ENCODE measurements at regions not wholly inside any gene's neighbourhood (a gene's known extent, or its start where the extent isn't known, plus 50 kb on each side); places are given as distances from the start of the nearest gene placed in this dataset.

DNA sequence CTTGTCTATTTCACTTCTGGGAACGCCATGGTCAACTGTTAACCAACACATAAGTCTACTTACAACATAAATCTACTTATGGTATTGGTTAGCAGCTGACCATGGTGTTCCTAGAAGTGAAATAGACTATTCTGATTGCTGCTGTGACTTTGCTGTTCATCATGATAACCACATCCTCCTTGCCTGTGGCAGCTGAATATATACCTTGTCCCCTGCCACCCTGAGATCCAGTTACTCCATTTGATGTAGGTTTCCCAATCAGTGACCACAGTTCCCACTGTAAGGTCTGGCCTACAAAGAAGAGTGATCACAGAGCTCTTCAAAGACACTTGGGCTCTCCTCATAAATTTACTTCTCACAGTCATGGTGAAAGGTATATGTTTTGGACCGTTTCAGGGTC lies 66.8 kb upstream of the ALDH1A3 start:
- Mint-ChIP-seq H3K27me3 (ENCODE audit: insufficient read depth) (peaks cover 2% of the 10 kb centered on the region), H3K36me3 (ENCODE audit: low read depth) (no peaks in the 10 kb centered on the region), H3K4me3 (no peak overlapping the region), H3K9me3 (peaks cover 39% of the 10 kb centered on the region), H3K4me1 (no peaks in the 10 kb centered on the region), H3K27ac (no peak overlapping the region)
- DNase-seq: no peak
- Histone ChIP-seq H3K4me3 (ENCODE audit: low read length) (no peak overlapping the region), H3K27ac (ENCODE audit: low read depth, low read length) (no peak overlapping the region), H3K4me1 (ENCODE audit: control insufficient read depth, insufficient read depth, low read length) (no peaks in the 10 kb centered on the region), H3K36me3 (ENCODE audit: control insufficient read depth, insufficient read depth, low read length) (no peaks in the 10 kb centered on the region), H3K27me3 (ENCODE audit: control insufficient read depth, insufficient read depth, low read length, poor library complexity, severe bottlenecking) (no peaks in the 10 kb centered on the region), H3K9me3 (ENCODE audit: control insufficient read depth, low read length) (peaks cover 18% of the 10 kb centered on the region), H3K9ac (ENCODE audit: extremely low read depth, low read length, poor library complexity, severe bottlenecking) (no peak overlapping the region)
- TF ChIP-seq, protein P1, sequence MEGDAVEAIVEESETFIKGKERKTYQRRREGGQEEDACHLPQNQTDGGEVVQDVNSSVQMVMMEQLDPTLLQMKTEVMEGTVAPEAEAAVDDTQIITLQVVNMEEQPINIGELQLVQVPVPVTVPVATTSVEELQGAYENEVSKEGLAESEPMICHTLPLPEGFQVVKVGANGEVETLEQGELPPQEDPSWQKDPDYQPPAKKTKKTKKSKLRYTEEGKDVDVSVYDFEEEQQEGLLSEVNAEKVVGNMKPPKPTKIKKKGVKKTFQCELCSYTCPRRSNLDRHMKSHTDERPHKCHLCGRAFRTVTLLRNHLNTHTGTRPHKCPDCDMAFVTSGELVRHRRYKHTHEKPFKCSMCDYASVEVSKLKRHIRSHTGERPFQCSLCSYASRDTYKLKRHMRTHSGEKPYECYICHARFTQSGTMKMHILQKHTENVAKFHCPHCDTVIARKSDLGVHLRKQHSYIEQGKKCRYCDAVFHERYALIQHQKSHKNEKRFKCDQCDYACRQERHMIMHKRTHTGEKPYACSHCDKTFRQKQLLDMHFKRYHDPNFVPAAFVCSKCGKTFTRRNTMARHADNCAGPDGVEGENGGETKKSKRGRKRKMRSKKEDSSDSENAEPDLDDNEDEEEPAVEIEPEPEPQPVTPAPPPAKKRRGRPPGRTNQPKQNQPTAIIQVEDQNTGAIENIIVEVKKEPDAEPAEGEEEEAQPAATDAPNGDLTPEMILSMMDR (conservative IDR thresholded peaks at IDR 0.05): no peak
- 89% methylated on average over 1 to 2 of the region's 2 CpGs for WGBS, 2 experiments (ENCODE audit: insufficient coverage in 1 of 2, insufficient read length in 1 of 2)

DNA sequence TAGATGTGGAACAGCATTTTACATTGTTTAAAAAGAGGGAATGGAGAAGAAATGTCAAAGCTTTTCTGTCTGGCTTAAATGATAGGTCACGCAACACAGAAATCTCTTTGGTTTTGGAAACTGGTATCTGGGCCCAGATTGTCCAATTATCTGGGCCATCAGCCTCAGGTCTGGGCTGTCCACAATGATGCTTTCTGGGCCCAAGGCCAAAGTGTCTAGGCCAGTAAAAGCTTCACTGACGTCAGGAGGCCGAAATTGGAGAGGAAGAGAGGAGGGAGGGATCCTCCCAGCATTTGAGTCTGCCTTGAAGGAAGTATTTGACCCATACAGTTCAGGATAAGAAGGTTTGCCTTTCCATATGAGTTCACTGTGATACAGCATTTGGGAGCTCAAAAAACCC lies 60.7 kb upstream of the ALDH1A3 start:
- no peak overlapping the region for H3K9ac ChIP-seq (ENCODE audit: extremely low read depth, low read length, poor library complexity, severe bottlenecking)
- Mint-ChIP-seq H3K4me1 (no peaks in the 10 kb centered on the region), H3K9me3 (peaks cover 48% of the 10 kb centered on the region), H3K27ac (no peak overlapping the region), H3K36me3 (ENCODE audit: low read depth) (no peaks in the 10 kb centered on the region), H3K27me3 (ENCODE audit: insufficient read depth) (peaks cover 2% of the 10 kb centered on the region), H3K4me3 (no peak overlapping the region)
- no peak overlapping the region for H3K27ac ChIP-seq (ENCODE audit: low read depth, low read length)
- peaks cover 24% of the 10 kb centered on the region for H3K9me3 ChIP-seq (ENCODE audit: control insufficient read depth, low read length)
- no peaks in the 10 kb centered on the region for H3K4me1 ChIP-seq (ENCODE audit: control insufficient read depth, insufficient read depth, low read length)
- 86 to 97% methylated on average over 3 of the region's 3 CpGs for WGBS, 2 experiments (ENCODE audit: insufficient coverage in 1 of 2, insufficient read length in 1 of 2)
- no peaks in the 10 kb centered on the region for H3K36me3 ChIP-seq (ENCODE audit: control insufficient read depth, insufficient read depth, low read length)
- TF ChIP-seq, protein P1 (conservative IDR thresholded peaks at IDR 0.05): no peak
- H3K4me3 ChIP-seq (ENCODE audit: low read length): no peak overlapping the region
- no peak for DNase-seq
- H3K27me3 ChIP-seq (ENCODE audit: control insufficient read depth, insufficient read depth, low read length, poor library complexity, severe bottlenecking): no peaks in the 10 kb centered on the region

DNA sequence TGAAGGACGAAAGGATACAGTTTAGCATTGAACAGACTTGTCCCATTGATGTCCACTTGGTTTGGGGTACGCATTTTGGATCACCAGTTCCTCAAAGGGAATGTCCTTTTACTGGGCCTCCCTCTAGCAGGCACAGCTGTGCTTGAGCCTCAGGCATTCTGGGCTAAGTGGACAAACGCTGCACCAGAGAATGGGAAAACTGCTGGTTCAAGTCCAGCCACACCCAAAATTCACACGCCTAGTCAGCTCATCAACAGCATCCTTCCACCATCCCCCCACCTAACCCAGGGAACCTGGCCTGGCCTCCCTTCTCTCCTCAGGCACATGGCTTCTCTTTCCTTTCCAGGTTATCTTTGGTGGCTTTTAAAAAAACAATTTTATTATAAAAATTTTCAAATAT lies 59.1 kb upstream of the ALDH1A3 start:
- H3K4me1 ChIP-seq (ENCODE audit: control insufficient read depth, insufficient read depth, low read length): no peaks in the 10 kb centered on the region
- no peak overlapping the region for H3K4me3 Mint-ChIP-seq
- TF ChIP-seq, protein P1 (conservative IDR thresholded peaks at IDR 0.05): no peak
- H3K27me3 Mint-ChIP-seq (ENCODE audit: insufficient read depth): peaks cover 2% of the 10 kb centered on the region
- H3K4me3 ChIP-seq (ENCODE audit: low read length): no peak overlapping the region
- no peaks in the 10 kb centered on the region for H3K36me3 Mint-ChIP-seq (ENCODE audit: low read depth)
- no peaks in the 10 kb centered on the region for H3K36me3 ChIP-seq (ENCODE audit: control insufficient read depth, insufficient read depth, low read length)
- peaks cover 16% of the 10 kb centered on the region for H3K9me3 ChIP-seq (ENCODE audit: control insufficient read depth, low read length)
- H3K27ac ChIP-seq (ENCODE audit: low read depth, low read length): no peak overlapping the region
- H3K27me3 ChIP-seq (ENCODE audit: control insufficient read depth, insufficient read depth, low read length, poor library complexity, severe bottlenecking): no peaks in the 10 kb centered on the region
- H3K27ac Mint-ChIP-seq: no peak overlapping the region
- H3K4me1 Mint-ChIP-seq: no peaks in the 10 kb centered on the region
- DNase-seq: no peak
- H3K9me3 Mint-ChIP-seq: peaks cover 32% of the 10 kb centered on the region
- no peak overlapping the region for H3K9ac ChIP-seq (ENCODE audit: extremely low read depth, low read length, poor library complexity, severe bottlenecking)
- WGBS, 2 experiments (ENCODE audit: insufficient coverage in 1 of 2, insufficient read length in 1 of 2): 40 to 65% methylated on average over 2 to 4 of the region's 4 CpGs
